ENCODE measurements at regions not wholly inside any gene's neighbourhood (a gene's known extent, or its start where the extent isn't known, plus 50 kb on each side); places are given as distances from the start of the nearest gene placed in this dataset.

GRCh38 chr22:27124351-27124966 lies 467.1 kb downstream of the MIAT start:
- H3K4me1 ChIP-seq (replicated peaks in 1 of 4; ENCODE audit: control insufficient read depth in 3 of 4, insufficient read depth in 4 of 4, low read length in 3 of 4): no peaks in the 10 kb centered on the region
- H3K4me3 ChIP-seq (ENCODE audit: extremely low read depth in 1 of 4, insufficient read depth in 2 of 4, low read depth in 3 of 4, low read length in 4 of 4): no peak overlapping the region
- no peak overlapping the region for H2BK120ac ChIP-seq (replicated peaks; ENCODE audit: low read depth, low read length)
- no peak overlapping the region for H3K27ac ChIP-seq (ENCODE audit: low read depth, low read length)
- no peak overlapping the region for H3K23ac ChIP-seq (ENCODE audit: insufficient read length)
- H2AK5ac ChIP-seq (ENCODE audit: low read depth, low read length): no peak overlapping the region
- no peak overlapping the region for H3K14ac ChIP-seq (ENCODE audit: insufficient read length)
- no peaks in the 10 kb centered on the region for H3K9me3 ChIP-seq (ENCODE audit: insufficient read depth in 2 of 2, low read depth in 1 of 2, low read length in 1 of 2)
- H2BK5ac ChIP-seq (ENCODE audit: low read depth, low read length): no peak overlapping the region
- H2BK15ac ChIP-seq (ENCODE audit: low read length): no peak overlapping the region
- no peak for FAIRE-seq
- H2AFZ ChIP-seq (ENCODE audit: low read length): 0 out of 2 replicates have a peak overlapping the region, but pooled peaks have one; percentile 58
- no peak overlapping the region for H4K91ac ChIP-seq (replicated peaks; ENCODE audit: insufficient read length, low read length)
- H3K79me2 ChIP-seq (ENCODE audit: control insufficient read depth in 1 of 2, insufficient read depth in 2 of 2, low read length in 2 of 2): no peaks in the 10 kb centered on the region
- H3K27me3 ChIP-seq (replicated peaks in 1 of 4; ENCODE audit: control insufficient read depth in 3 of 4, extremely low read depth in 1 of 4, insufficient read depth in 3 of 4, low read length in 3 of 4): no peaks in the 10 kb centered on the region
- no peak overlapping the region for H4K5ac ChIP-seq (ENCODE audit: insufficient read length, low read depth, low read length)
- no peaks in the 10 kb centered on the region for H3K79me1 ChIP-seq (ENCODE audit: low read depth, low read length)
- H2BK20ac ChIP-seq (ENCODE audit: low read length): no peak overlapping the region
- DNase-seq (ENCODE audit: low read depth in 1 of 2, low spot score in 2 of 2): no peak
- H4K20me1 ChIP-seq (replicated peaks in 1 of 2; ENCODE audit: control insufficient read depth in 1 of 2, insufficient read depth in 2 of 2, low read length in 2 of 2): no peaks in the 10 kb centered on the region
- no peak overlapping the region for H3K18ac ChIP-seq (ENCODE audit: extremely low read depth, low read length)
- POLR2A ChIA-PET (ENCODE audit: partially characterized antibody): no interaction called here
- no peak overlapping the region for H3K4ac ChIP-seq (replicated peaks; ENCODE audit: insufficient read length, low read depth, low read length)
- H2BK12ac ChIP-seq (ENCODE audit: low read depth, low read length): no peak overlapping the region
- H3K23me2 ChIP-seq (ENCODE audit: low read depth, low read length): no peaks in the 10 kb centered on the region
- CTCF ChIA-PET (ENCODE audit: partially characterized antibody): interaction anchor here (0.6 kb wide), 1 partner anchor 20 kb away, joined by 4 read pairs; no protein-coding TSS in a partner anchor
- no peak overlapping the region for H3K56ac ChIP-seq (replicated peaks; ENCODE audit: insufficient read length, low read depth, low read length)
- no peak overlapping the region for H4K8ac ChIP-seq (ENCODE audit: extremely low read depth, insufficient read depth, low read length)
- H3K4me2 ChIP-seq (ENCODE audit: insufficient read depth in 1 of 2, low read depth in 2 of 2, low read length in 2 of 2): no peak overlapping the region
- 93% methylated on average over 16 of the region's 16 CpGs; no CpG with 5 or more reads in 1 of the 2 experiments for WGBS, 2 experiments (ENCODE audit: extremely low coverage in 1 of 2, insufficient coverage in 1 of 2, insufficient read length in 1 of 2, insufficient replicate concordance in 2 of 2, low coverage in 1 of 2, low lambda C conversion rate in 2 of 2, missing lambda C conversion rate in 1 of 2)
- H3K9ac ChIP-seq (replicated peaks in 1 of 4; ENCODE audit: extremely low read depth in 1 of 4, low read depth in 3 of 4, low read length in 3 of 4): no peak overlapping the region
- no peaks in the 10 kb centered on the region for H3K36me3 ChIP-seq (ENCODE audit: control insufficient read depth in 2 of 4, insufficient read depth in 4 of 4, low read length in 3 of 4)
- TF ChIP-seq NANOG (IDR thresholded peaks at IDR 0.05; ENCODE audit: insufficient read depth, low read depth, low read length, poor library complexity, severe bottlenecking) (no peak), CHD1 (IDR thresholded peaks at IDR 0.05; ENCODE audit: low read depth, low read length) (no peak), HDAC6 (IDR thresholded peaks at IDR 0.05; ENCODE audit: low read depth, low read length) (no peak), TEAD4 (IDR thresholded peaks at IDR 0.05; ENCODE audit: low read depth, low read length) (no peak), RNF2 (IDR thresholded peaks at IDR 0.05; ENCODE audit: borderline replicate concordance, low read depth, low read length, missing control alignments, poor library complexity, severe bottlenecking) (no peak), SRF (IDR thresholded peaks at IDR 0.05; ENCODE audit: low read depth, low read length) (no peak), JUND (IDR thresholded peaks at IDR 0.05; ENCODE audit: low read length) (no peak), MAX (IDR thresholded peaks at IDR 0.05) (no peak), EZH2 (IDR thresholded peaks at IDR 0.05; ENCODE audit: low read depth, low read length, severe bottlenecking) (no peak), ASH2L (IDR thresholded peaks at IDR 0.05; ENCODE audit: low read length) (no peak), ATF3 (IDR thresholded peaks at IDR 0.05; ENCODE audit: insufficient read depth, low read depth, low read length) (no peak)
- TF ChIP-seq, protein P1, sequence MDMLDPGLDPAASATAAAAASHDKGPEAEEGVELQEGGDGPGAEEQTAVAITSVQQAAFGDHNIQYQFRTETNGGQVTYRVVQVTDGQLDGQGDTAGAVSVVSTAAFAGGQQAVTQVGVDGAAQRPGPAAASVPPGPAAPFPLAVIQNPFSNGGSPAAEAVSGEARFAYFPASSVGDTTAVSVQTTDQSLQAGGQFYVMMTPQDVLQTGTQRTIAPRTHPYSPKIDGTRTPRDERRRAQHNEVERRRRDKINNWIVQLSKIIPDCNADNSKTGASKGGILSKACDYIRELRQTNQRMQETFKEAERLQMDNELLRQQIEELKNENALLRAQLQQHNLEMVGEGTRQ (IDR thresholded peaks at IDR 0.05; ENCODE audit: low read length): no peak

Measured in H1 (cell line).